IPS-15b (cell line): ENCODE measurements at regions not wholly inside any gene's neighbourhood (a gene's known extent, or its start where the extent isn't known, plus 50 kb on each side); places are given as distances from the start of the nearest gene placed in this dataset.

ENCODE experiments used
- H3K27me3 ChIP-seq: one replicate; pipeline ENCODE4 v1.6.1; 2013; ENCODE audit warnings: low read length; ENCODE audit not compliant: control insufficient read depth, insufficient read depth
- H3K36me3 ChIP-seq: one replicate; pipeline ENCODE4 v1.6.1; 2013; ENCODE audit warnings: low read length; ENCODE audit not compliant: control insufficient read depth, insufficient read depth
- H3K4me1 ChIP-seq: one replicate; pipeline ENCODE4 v1.6.1; 2013; ENCODE audit warnings: mild to moderate bottlenecking, low read length; ENCODE audit not compliant: control insufficient read depth, insufficient read depth
- H3K4me3 ChIP-seq: one replicate; pipeline ENCODE4 v1.5.1; 2013; ENCODE audit warnings: low read depth, low read length
- H3K9ac ChIP-seq: one replicate; pipeline ENCODE4 v1.6.1; 2013; ENCODE audit warnings: low read depth, mild to moderate bottlenecking, low read length
- H3K9me3 ChIP-seq: one replicate; pipeline ENCODE4 v1.6.1; 2013; ENCODE audit warnings: mild to moderate bottlenecking, low read length; ENCODE audit not compliant: control insufficient read depth, insufficient read depth

GRCh38 chr13:84446972-84447639, 564.8 kb upstream of the SLITRK1 start:
- H3K4me3 ChIP-seq, result no peak overlapping the region
- no peaks in the 10 kb centered on the region for H3K36me3 ChIP-seq
- no peaks in the 10 kb centered on the region for H3K27me3 ChIP-seq
- no peaks in the 10 kb centered on the region for H3K4me1 ChIP-seq
- no peaks in the 10 kb centered on the region for H3K9me3 ChIP-seq
- no peak overlapping the region for H3K9ac ChIP-seq

DNA sequence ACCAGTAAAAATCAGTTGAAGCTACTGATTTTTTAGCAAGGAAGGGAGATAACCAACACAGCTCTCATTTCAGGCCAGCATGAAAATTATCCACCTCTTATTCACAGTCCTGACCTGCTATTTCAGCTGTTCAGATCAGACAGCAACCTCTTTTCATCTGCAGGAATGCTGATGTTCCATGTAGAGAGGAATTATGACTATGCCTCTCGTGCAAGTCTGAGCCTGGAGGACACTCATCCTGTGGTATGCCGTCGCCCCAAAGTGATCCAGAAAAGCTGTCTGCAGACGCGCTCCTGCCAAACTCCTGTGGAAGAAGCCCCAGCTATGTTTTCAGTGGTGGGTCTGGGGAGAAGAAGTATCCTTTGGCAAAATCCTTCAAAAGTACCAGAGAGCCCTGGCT, 563.5 kb upstream of the SLITRK1 start:
- no peaks in the 10 kb centered on the region for H3K36me3 ChIP-seq
- H3K9me3 ChIP-seq, result no peaks in the 10 kb centered on the region
- H3K4me3 ChIP-seq, result no peak overlapping the region
- H3K4me1 ChIP-seq, result no peaks in the 10 kb centered on the region
- H3K27me3 ChIP-seq, result no peaks in the 10 kb centered on the region
- no peak overlapping the region for H3K9ac ChIP-seq

GRCh38 chr13:84443463-84443862, 561.2 kb upstream of the SLITRK1 start:
- Histone ChIP-seq H3K9ac (no peak overlapping the region), H3K4me1 (no peaks in the 10 kb centered on the region), H3K4me3 (no peak overlapping the region), H3K9me3 (no peaks in the 10 kb centered on the region), H3K27me3 (no peaks in the 10 kb centered on the region), H3K36me3 (no peaks in the 10 kb centered on the region)

DNA sequence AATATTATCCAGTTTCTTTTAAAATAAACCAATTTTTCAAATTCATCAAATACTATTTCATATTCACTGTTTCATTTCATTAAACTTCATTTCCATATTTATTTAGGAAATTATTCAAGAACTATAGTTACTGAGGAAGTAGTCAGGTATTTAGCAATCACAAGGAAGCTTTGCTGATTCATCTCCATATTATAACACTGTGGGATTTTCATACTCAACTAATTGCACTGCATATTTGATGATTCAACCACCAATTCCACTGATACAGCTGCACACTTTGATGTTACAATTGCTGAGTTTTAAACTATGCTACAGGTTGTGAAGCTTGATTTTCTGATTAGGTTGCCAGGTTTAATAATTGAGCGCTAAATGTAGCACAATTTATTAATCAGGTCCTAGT, 556.8 kb upstream of the SLITRK1 start:
- H3K27me3 ChIP-seq, result no peaks in the 10 kb centered on the region
- no peaks in the 10 kb centered on the region for H3K4me1 ChIP-seq
- H3K36me3 ChIP-seq, result no peaks in the 10 kb centered on the region
- no peak overlapping the region for H3K9ac ChIP-seq
- H3K9me3 ChIP-seq, result no peaks in the 10 kb centered on the region
- no peak overlapping the region for H3K4me3 ChIP-seq

- Histone ChIP-seq H3K4me1 (peaks cover 3% of the 10 kb centered on the region), H3K9ac (no peak overlapping the region), H3K36me3 (no peaks in the 10 kb centered on the region), H3K4me3 (no peak overlapping the region), H3K27me3 (no peaks in the 10 kb centered on the region), H3K9me3 (no peaks in the 10 kb centered on the region)
These were observed 550.8 kb upstream of the SLITRK1 start for GRCh38 chr13:84433024-84433423.

- H3K36me3 ChIP-seq, result no peaks in the 10 kb centered on the region
- H3K4me3 ChIP-seq, result no peak overlapping the region
- H3K9me3 ChIP-seq, result no peaks in the 10 kb centered on the region
- no peaks in the 10 kb centered on the region for H3K27me3 ChIP-seq
- H3K9ac ChIP-seq, result no peak overlapping the region
- peaks cover 3% of the 10 kb centered on the region for H3K4me1 ChIP-seq
These were observed 549.4 kb upstream of the SLITRK1 start for GRCh38 chr13:84431646-84432045.

DNA sequence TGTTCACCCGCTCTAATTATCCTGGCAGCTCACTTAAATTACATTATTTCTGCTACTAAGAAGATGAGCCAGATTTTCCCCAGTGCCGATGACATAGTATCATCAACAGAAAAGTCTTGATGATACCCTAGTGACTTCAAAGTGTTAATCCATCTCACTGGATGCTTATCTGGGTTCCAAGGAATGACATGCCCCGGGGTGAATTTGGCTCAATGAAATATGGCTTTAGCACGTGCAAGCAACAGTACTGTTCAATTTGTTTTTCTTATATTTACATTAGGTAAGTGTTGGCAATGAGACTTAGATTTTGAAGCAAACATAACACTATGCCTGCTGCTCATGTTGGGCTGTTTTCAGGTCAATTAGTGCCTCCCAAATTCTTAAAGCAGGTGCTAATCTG, 548.2 kb upstream of the SLITRK1 start:
- no peak overlapping the region for H3K4me3 ChIP-seq
- peaks cover 3% of the 10 kb centered on the region for H3K4me1 ChIP-seq
- H3K36me3 ChIP-seq, result no peaks in the 10 kb centered on the region
- H3K27me3 ChIP-seq, result no peaks in the 10 kb centered on the region
- no peak overlapping the region for H3K9ac ChIP-seq
- H3K9me3 ChIP-seq, result no peaks in the 10 kb centered on the region

GRCh38 chr13:84430015-84430414, 547.7 kb upstream of the SLITRK1 start:
- Histone ChIP-seq H3K4me1 (peaks cover 3% of the 10 kb centered on the region), H3K9me3 (no peaks in the 10 kb centered on the region), H3K27me3 (no peaks in the 10 kb centered on the region), H3K36me3 (no peaks in the 10 kb centered on the region), H3K4me3 (no peak overlapping the region), H3K9ac (no peak overlapping the region)

DNA sequence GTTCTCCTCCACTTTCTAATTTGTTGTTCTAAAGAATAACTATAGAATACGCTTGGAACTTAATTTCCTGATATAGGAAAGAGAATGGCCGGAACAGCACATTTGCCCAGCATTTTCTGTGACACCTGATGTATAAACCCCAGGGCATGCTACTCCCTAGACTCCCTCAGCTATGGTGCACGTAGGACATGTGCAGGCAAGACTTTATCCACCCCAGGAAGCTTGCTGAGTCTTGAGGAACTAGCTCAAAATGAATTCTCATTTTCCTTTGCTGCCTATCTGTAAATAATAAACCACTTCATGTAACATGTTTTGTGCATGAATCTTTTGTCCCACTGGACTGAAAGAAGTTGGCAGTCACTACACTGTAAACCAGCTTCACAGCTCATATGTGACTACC, 535.8 kb upstream of the SLITRK1 start:
- no peak overlapping the region for H3K4me3 ChIP-seq
- H3K9ac ChIP-seq, result no peak overlapping the region
- H3K27me3 ChIP-seq, result no peaks in the 10 kb centered on the region
- H3K4me1 ChIP-seq, result no peaks in the 10 kb centered on the region
- H3K9me3 ChIP-seq, result no peaks in the 10 kb centered on the region
- no peaks in the 10 kb centered on the region for H3K36me3 ChIP-seq

GRCh38 chr13:84417416-84417815, 535.1 kb upstream of the SLITRK1 start:
- Histone ChIP-seq H3K9ac (no peak overlapping the region), H3K27me3 (no peaks in the 10 kb centered on the region), H3K36me3 (no peaks in the 10 kb centered on the region), H3K9me3 (no peaks in the 10 kb centered on the region), H3K4me3 (no peak overlapping the region), H3K4me1 (no peaks in the 10 kb centered on the region)

- no peaks in the 10 kb centered on the region for H3K9me3 ChIP-seq
- no peaks in the 10 kb centered on the region for H3K27me3 ChIP-seq
- H3K4me1 ChIP-seq, result no peaks in the 10 kb centered on the region
- H3K36me3 ChIP-seq, result no peaks in the 10 kb centered on the region
- H3K4me3 ChIP-seq, result no peak overlapping the region
- no peak overlapping the region for H3K9ac ChIP-seq
These were observed 530.7 kb upstream of the SLITRK1 start for GRCh38 chr13:84413016-84413415.

DNA sequence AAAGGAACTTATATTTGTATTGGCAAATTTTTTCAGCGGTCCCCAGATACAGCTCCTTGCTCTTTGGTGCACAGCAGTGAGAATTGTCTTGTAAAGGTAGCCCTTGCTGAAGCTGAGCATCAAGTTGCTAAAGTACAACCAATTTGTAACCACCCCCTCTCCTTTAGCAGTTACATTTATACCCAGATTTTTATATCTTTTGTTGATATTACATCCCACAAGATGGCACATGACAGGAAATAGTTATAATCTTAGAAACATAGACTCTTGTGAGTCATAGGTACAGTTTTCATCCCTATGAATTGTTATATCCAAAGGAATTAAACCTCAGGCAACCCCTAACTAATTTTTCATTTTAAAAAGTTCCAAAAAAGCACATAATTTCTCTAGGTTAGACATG, 523.0 kb upstream of the SLITRK1 start:
- no peaks in the 10 kb centered on the region for H3K4me1 ChIP-seq
- H3K27me3 ChIP-seq, result no peaks in the 10 kb centered on the region
- H3K9me3 ChIP-seq, result no peaks in the 10 kb centered on the region

More for the DNA sequence above, 523.0 kb upstream of the SLITRK1 start:
- Histone ChIP-seq H3K36me3 (no peaks in the 10 kb centered on the region), H3K4me3 (no peak overlapping the region), H3K9ac (no peak overlapping the region)
